ENCODE measurements at regions not wholly inside any gene's neighbourhood (a gene's known extent, or its start where the extent isn't known, plus 50 kb on each side); places are given as distances from the start of the nearest gene placed in this dataset.
A peak's percentile ranks its signal among the peaks of the same experiment; 100 is the strongest.

DNA sequence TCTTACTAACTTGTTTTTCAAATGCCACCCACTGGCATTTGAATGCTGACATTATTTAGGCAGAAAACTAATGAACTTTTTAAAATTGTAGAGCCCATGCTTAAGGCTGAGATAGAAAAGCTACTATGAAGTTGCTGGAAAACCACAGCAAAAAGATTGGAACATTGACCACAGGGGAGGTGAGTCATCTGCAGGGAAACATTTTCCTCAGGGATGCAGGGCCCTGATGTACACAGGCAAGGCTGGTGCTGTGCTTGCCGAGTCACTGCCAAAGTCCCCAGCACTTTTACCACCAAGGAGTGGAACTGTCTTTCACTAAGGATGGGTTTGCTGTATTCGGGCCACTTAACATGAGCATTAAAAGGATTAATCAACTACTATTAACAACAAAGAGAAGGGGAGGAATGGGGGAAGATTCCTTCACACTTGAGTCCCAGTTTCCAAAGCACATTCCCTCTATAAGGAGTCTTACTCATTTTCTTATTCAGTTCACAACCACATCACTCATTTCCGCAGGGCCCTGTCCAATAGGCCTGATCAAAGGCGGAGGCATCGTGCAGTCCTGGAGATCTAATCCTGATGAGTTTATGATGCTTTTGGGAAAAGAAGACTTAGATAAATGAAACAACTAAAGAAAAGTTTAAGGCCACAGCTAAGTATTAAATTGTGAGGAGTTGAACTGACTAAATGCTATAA is 202.9 kb upstream of the NPY2R start:
- Histone ChIP-seq H4K20me1 (ENCODE audit: insufficient read depth) (no peaks in the 10 kb centered on the region), H3F3A (ENCODE audit: insufficient read depth) (no peaks in the 10 kb centered on the region), H3K36me3 (ENCODE audit: low read depth) (no peaks in the 10 kb centered on the region), H3K27ac (no peak overlapping the region), H3K4me2 (ENCODE audit: unreplicated experiment) (peak overlapping the region; percentile 41), H3K27me3 (replicated peaks; ENCODE audit: insufficient read depth) (no peaks in the 10 kb centered on the region), H3K9me2 (ENCODE audit: insufficient read depth) (no peaks in the 10 kb centered on the region), H3K79me2 (ENCODE audit: insufficient read depth) (no peaks in the 10 kb centered on the region), H3K9me3 (ENCODE audit: low read depth) (no peaks in the 10 kb centered on the region), H2AFZ (peak overlapping the region; percentile 20; the same call in 1 of the 2 replicates), H3K4me1 (ENCODE audit: insufficient read depth) (no peaks in the 10 kb centered on the region), H3K4me3 (no peak overlapping the region), H3K9ac (no peak overlapping the region)
- in situ Hi-C loops (cut with MboI): no loop called here
- whole genome bisulfite sequencing, 2 experiments (ENCODE audit: low coverage in 1 of 2, low lambda C conversion rate in 2 of 2, missing lambda C conversion rate in 2 of 2): 36 to 37% methylated on average over 5 of the region's 5 CpGs
- TF ChIP-seq EZH2phosphoT487 (IDR thresholded peaks at IDR 0.05; ENCODE audit: insufficient read depth, low read depth) (no peak), EZH2 (IDR thresholded peaks at IDR 0.05; ENCODE audit: insufficient read depth, poor library complexity, severe bottlenecking) (no peak)
- peak; percentile 54 for DNase-seq

DNA sequence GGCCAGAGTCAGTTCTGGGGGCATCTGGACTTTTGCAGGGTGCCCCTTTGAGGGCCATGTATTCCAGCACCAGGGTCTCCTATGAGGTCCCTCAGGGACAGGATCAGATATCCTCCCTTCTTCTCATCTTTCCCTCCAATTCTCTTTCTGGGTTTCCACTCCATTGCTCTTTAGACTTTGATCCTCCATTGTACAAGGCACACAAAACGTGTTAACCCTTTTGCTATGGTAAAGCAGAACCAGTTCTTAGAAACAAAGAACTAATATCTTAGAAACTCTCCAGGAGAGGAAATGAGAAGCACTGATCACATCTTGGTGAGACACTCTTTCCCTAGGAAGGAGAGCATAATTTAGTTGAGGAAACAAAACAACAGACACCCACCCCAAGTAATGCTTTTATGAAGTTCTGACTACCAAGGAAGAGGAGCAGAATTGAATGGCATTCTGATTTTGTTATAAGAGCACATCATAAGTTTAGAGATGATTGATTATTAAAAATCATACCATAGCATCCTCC is 200.7 kb upstream of the NPY2R start:
- Histone ChIP-seq H3K4me3 (no peak overlapping the region), H3K27me3 (replicated peaks; ENCODE audit: insufficient read depth) (no peaks in the 10 kb centered on the region), H3K9me2 (ENCODE audit: insufficient read depth) (no peaks in the 10 kb centered on the region), H3K9me3 (ENCODE audit: low read depth) (no peaks in the 10 kb centered on the region), H3K27ac (no peak overlapping the region), H3K4me1 (ENCODE audit: insufficient read depth) (no peaks in the 10 kb centered on the region), H3K9ac (no peak overlapping the region), H3F3A (ENCODE audit: insufficient read depth) (no peaks in the 10 kb centered on the region), H3K79me2 (ENCODE audit: insufficient read depth) (no peaks in the 10 kb centered on the region), H4K20me1 (ENCODE audit: insufficient read depth) (no peaks in the 10 kb centered on the region), H3K4me2 (ENCODE audit: unreplicated experiment) (no peak overlapping the region), H3K36me3 (ENCODE audit: low read depth) (no peaks in the 10 kb centered on the region), H2AFZ (no peak overlapping the region)
- in situ Hi-C loops (cut with MboI): no loop called here
- no peak for DNase-seq
- TF ChIP-seq EZH2 (IDR thresholded peaks at IDR 0.05; ENCODE audit: insufficient read depth, poor library complexity, severe bottlenecking): no peak
- TF ChIP-seq EZH2phosphoT487 (IDR thresholded peaks at IDR 0.05; ENCODE audit: insufficient read depth, low read depth): no peak
- 0 to 8% methylated on average over 1 of the region's 1 CpG for WGBS, 2 experiments (ENCODE audit: low coverage in 1 of 2, low lambda C conversion rate in 2 of 2, missing lambda C conversion rate in 2 of 2)

- no peak overlapping the region for H3K4me2 ChIP-seq (ENCODE audit: unreplicated experiment)
These were observed 200.0 kb upstream of the NPY2R start for GRCh38 chr4:155008389-155008788.

GRCh38 chr4:155009288-155009687 is 199.1 kb upstream of the NPY2R start:
- Histone ChIP-seq H3F3A (ENCODE audit: insufficient read depth) (no peaks in the 10 kb centered on the region), H2AFZ (no peak overlapping the region), H3K9me2 (ENCODE audit: insufficient read depth) (no peaks in the 10 kb centered on the region), H3K27me3 (replicated peaks; ENCODE audit: insufficient read depth) (no peaks in the 10 kb centered on the region), H3K27ac (no peak overlapping the region), H4K20me1 (ENCODE audit: insufficient read depth) (no peaks in the 10 kb centered on the region), H3K79me2 (ENCODE audit: insufficient read depth) (no peaks in the 10 kb centered on the region), H3K36me3 (ENCODE audit: low read depth) (no peaks in the 10 kb centered on the region), H3K9me3 (ENCODE audit: low read depth) (no peaks in the 10 kb centered on the region), H3K4me1 (ENCODE audit: insufficient read depth) (no peaks in the 10 kb centered on the region), H3K4me3 (no peak overlapping the region), H3K4me2 (ENCODE audit: unreplicated experiment) (no peak overlapping the region), H3K9ac (no peak overlapping the region)
- in situ Hi-C loops (cut with MboI): no loop called here
- TF ChIP-seq EZH2 (IDR thresholded peaks at IDR 0.05; ENCODE audit: insufficient read depth, poor library complexity, severe bottlenecking): no peak
- TF ChIP-seq EZH2phosphoT487 (IDR thresholded peaks at IDR 0.05; ENCODE audit: insufficient read depth, low read depth): no peak
- DNase-seq: no peak
- WGBS, 2 experiments (ENCODE audit: low coverage in 1 of 2, low lambda C conversion rate in 2 of 2, missing lambda C conversion rate in 2 of 2): 17 to 22% methylated on average over 3 of the region's 3 CpGs

More at GRCh38 chr4:155008389-155008788, 200.0 kb upstream of the NPY2R start:
- Histone ChIP-seq H3K4me3 (no peak overlapping the region), H2AFZ (no peak overlapping the region), H3F3A (ENCODE audit: insufficient read depth) (no peaks in the 10 kb centered on the region), H3K9ac (no peak overlapping the region), H3K27ac (no peak overlapping the region), H3K4me1 (ENCODE audit: insufficient read depth) (no peaks in the 10 kb centered on the region), H3K79me2 (ENCODE audit: insufficient read depth) (no peaks in the 10 kb centered on the region), H3K27me3 (replicated peaks; ENCODE audit: insufficient read depth) (no peaks in the 10 kb centered on the region), H3K9me3 (ENCODE audit: low read depth) (no peaks in the 10 kb centered on the region), H4K20me1 (ENCODE audit: insufficient read depth) (no peaks in the 10 kb centered on the region), H3K36me3 (ENCODE audit: low read depth) (no peaks in the 10 kb centered on the region), H3K9me2 (ENCODE audit: insufficient read depth) (no peaks in the 10 kb centered on the region)
- in situ Hi-C loops (cut with MboI): no loop called here
- DNase-seq: no peak
- TF ChIP-seq EZH2 (IDR thresholded peaks at IDR 0.05; ENCODE audit: insufficient read depth, poor library complexity, severe bottlenecking) (no peak), EZH2phosphoT487 (IDR thresholded peaks at IDR 0.05; ENCODE audit: insufficient read depth, low read depth) (no peak)
- 4 to 13% methylated on average over 2 of the region's 2 CpGs for WGBS, 2 experiments (ENCODE audit: low coverage in 1 of 2, low lambda C conversion rate in 2 of 2, missing lambda C conversion rate in 2 of 2)
